Umbilical cord (tissue), 1 donor: ENCODE measurements at regions not wholly inside any gene's neighbourhood (a gene's known extent, or its start where the extent isn't known, plus 50 kb on each side); places are given as distances from the start of the nearest gene placed in this dataset.
"Not testable (repeated sequence)": the region's sequence is repeated elsewhere in the genome, so short reads cannot be mapped to it uniquely, and the experiment has no call there.

Experiments
- DNase-seq: peaks from one replicate; pipeline ENCODE4 v3.0.0-alpha.2; 2015; ENCODE audit warnings: low spot score

GRCh38 chr13:82606008-82606407, 1276.3 kb downstream of the SLITRK1 start:
- DNase-seq: no peak

DNA sequence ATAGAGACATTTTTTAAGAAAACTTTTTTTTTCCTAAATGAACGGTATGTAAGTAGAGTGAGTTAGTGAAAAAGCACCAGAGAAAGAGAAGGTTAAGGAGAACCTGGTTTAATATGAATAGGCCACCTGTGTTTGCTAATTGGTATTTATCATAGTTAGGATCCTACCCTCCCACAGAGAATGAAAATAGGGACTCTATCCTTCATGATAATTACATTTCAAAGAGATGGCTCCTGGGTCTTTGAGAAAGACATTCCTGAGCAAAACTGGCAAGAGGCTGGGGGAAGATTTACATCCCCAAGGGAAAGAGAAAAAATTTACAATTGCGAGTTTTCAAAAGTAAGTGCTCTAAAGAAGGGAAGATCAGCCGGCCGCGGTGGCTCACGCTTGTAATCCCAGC, 1284.5 kb downstream of the SLITRK1 start:
- no peak for DNase-seq

DNA sequence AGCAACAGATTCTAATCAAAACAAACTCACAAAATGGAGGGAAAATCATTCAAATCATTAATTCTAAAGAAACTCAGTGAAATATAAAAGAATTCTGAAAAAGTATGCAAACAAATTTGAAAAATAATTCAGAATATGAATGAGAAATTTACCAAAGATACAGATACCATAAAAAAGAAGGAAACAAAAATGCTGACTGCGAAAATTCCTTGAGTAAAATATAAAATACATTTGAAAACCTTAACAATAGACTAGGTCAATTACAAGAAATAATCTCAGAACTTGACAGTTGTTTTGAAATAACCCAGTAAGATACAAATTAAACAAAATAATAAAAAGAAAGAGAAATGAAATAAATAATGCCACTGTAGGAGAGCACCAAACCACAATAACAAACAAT, 1289.0 kb downstream of the SLITRK1 start:
- no peak for DNase-seq

GRCh38 chr13:82571653-82572052, 1310.6 kb downstream of the SLITRK1 start:
- no peak for DNase-seq

DNA sequence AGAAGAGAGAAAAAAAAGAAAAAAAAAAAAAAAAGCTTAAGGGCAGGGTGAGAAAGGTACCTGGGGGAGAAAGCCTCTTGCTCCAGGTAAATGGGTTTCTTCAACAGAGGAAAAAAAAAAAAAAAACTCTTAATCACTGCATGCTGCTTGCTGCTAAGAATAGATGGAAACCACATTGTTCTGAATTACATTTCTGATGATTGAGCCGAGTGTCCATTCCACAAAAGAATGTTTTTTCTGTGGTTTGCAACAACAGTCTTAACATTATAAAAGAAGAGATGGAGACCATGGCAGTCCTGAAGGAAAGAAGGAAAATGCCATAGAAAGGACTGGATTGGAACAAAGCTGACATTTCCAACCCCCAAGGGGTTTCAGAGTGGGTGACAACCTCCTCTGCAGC, 1312.7 kb downstream of the SLITRK1 start:
- no peak for DNase-seq

DNA sequence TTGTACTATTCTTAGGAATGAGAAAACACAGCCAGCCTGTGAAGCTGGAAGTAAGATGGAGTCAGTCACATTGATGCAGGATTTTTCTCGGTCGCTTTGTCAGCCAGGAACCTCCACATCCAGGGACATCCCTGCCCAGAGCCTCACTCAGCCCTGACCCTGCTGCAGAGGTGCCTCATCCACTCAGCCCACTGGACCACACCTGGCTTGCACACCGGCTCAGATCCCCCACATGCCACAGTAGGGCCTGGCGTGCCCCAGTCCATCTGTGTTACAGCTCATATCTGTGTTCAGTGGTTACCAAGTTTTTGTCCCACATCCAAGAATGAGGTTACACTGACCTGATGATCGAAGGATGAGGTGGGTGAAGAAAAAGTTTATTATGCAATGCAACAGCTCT, 1315.4 kb downstream of the SLITRK1 start:
- DNase-seq: no peak

- DNase-seq: no peak
These were observed 1317.1 kb downstream of the SLITRK1 start for GRCh38 chr13:82565201-82565600.

GRCh38 chr13:82560889-82561288, 1321.4 kb downstream of the SLITRK1 start:
- no peak for DNase-seq

GRCh38 chr13:82522872-82523271, 1359.4 kb downstream of the SLITRK1 start:
- DNase-seq: no peak

- no peak for DNase-seq
These were observed 1375.4 kb downstream of the SLITRK1 start for GRCh38 chr13:82506805-82507414.

GRCh38 chr13:82501834-82502233, 1380.4 kb downstream of the SLITRK1 start:
- peak; percentile 30 for DNase-seq

DNA sequence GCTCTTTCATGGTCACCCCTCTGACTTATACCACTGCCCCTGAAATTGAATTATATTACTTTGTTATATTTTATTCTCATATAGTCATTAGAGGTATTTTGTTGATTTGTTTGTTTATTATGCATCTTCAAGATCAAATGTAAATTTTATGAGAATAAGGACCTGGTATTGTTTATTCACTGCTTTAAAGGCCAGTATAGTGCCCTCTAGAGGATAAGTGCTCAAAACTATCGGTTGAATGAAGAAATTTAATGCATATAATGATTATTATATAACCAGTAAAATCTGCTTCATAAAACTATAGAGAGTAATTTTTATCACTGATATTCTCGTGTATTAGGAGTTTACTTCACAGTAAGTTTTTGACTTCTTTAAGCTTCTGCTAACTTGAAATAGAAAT, 1401.9 kb downstream of the SLITRK1 start:
- no peak for DNase-seq

GRCh38 chr13:82477436-82477835, 1404.8 kb downstream of the SLITRK1 start:
- DNase-seq: no peak

DNA sequence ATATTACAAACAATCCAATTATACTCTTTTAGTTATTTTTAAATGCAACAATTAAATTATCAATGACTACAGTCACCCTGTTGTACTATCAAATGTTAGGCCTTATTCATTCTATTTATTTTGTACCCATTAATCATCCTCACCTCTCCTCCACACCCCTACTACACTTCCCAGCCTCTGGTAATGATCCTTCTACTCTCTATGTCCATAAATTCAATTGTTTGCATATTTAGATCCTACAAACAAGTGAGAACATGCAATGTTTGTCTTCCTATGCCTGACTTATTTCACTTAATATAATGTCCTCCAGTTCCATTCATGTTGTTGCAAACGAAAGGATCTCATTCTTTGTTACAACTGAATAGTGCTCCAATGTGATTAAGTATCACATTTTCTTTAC, 1414.6 kb downstream of the SLITRK1 start:
- DNase-seq: no peak

DNA sequence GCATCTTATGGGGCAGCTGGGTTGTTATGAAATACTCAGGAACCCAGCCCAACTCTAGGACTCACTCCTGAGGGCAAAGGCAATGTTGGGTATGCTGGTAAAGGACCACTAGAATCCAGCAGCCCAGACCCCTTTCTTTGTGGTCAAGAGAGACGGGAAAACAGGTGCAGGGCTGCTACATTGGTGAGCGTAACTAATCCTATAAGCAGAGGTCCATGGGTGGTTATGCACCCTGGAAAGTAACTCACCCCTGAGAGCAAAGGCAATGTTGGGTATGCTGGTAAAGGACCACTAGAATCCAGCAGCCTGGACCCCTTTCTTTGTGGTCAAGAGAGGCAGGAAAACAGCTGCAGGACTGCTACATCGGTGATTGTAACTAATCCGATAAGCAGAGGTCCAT, 1422.7 kb downstream of the SLITRK1 start:
- DNase-seq: not testable (repeated sequence)

- DNase-seq: no peak
These were observed 1424.1 kb downstream of the SLITRK1 start for GRCh38 chr13:82458169-82458568.

DNA sequence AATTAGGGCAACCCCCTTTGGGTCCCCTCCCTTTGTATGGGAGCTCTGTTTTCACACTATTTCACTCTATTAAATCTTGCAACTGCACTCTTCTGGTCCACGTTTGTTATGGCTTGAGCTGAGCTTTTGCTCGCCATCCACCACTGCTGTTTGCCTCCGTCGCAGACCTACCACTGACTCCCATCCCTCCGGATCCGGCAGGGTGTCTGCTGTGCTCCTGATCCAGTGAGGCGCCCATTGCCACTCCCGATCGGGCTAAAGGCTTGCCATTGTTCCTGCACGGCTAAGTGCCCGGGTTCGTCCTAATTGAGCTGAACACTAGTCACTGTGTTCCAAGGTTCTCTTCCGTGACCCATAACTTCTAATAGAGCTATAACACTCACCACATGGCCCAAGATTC, 1424.7 kb downstream of the SLITRK1 start:
- not testable (repeated sequence) for DNase-seq

DNA sequence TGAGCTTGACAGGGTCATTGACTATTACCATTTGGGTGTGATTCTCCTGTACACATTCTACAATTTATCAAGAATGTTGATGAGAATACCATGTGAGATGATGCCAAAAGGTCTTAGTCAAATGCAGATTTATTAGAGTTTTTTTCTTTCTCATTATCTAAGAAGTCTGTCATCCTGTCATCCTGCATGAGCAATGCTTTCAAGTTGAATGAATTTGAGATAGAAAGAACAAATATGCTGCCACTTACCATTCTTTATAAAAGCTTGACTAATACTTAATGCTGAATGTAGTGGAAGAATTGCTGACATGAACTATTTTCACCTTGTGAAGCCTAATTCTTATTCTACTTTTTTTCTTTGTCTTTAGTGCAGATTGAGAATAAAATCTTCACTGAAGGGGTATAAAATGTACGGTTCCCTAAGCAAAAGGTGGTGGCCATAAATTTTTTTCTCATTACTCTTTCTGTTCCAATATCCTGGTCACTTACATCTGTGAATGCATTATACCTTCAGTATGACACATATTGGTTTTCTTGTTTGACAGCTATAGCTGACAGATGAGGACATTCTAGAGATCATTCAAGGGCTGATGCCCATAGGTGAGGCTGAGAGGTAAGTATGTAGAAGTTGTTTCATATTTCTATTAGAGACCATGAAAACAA, 1434.7 kb downstream of the SLITRK1 start:
- no peak for DNase-seq

DNA sequence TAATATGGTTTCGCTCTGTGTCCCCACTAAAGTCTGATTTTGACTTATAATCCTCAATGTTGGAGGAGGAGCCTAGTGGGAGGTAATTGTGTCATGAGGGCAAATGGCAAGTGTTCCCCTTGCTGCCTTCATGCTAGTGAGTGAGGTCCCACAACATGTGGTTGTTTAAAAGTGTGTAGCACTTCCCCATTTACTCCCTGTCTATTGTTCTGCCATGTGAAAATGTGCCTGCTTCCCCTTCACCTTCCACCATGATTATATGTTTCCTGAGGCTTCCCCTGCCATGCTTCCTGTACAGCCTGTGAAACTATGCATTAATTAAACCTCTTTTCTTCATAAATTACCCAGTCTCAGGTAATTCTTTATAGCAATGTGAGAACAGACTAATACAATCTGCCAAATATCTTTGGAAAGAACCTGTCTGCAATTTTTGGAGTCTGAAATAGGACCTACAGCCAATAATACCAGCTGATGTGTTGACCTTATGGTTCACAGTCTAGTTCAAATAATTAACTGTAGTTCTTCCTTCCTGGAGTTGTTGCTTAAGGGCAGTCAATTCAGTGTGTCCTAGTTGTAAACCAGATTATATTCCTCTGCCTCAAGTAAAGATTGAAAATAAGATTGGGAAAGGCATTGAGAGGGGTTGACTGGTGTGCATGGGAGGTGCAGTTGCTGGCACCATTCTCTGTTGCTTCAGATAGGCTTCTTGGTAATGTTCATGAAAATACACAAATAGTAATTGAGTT, 1442.9 kb downstream of the SLITRK1 start:
- no peak for DNase-seq

GRCh38 chr13:82438320-82438719, 1444.0 kb downstream of the SLITRK1 start:
- no peak for DNase-seq

GRCh38 chr13:82436099-82436585, 1446.1 kb downstream of the SLITRK1 start:
- DNase-seq: no peak

DNA sequence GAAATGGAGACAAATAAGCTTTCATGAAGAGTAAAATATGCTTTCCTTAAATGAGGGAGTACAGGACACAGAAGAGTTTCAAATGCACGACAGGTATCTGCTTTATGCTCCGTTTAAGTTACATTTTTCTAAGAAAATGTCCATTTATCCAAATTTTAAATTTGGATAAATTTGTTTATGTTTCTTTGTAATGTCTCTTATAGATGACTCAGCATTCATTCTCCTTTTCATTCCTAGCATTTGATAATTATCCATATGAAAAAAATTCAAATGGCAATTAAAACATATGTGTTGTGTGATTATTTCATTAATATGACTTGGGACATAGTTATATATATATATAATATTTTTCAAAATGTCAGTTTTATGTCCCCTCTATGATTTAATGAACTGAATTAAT, 1449.3 kb downstream of the SLITRK1 start:
- DNase-seq: no peak

GRCh38 chr13:82412749-82413148, 1469.5 kb downstream of the SLITRK1 start:
- DNase-seq: no peak
